ENCODE measurements at regions not wholly inside any gene's neighbourhood (a gene's known extent, or its start where the extent isn't known, plus 50 kb on each side); places are given as distances from the start of the nearest gene placed in this dataset.

- Histone ChIP-seq H3K36me3 (ENCODE audit: control insufficient read depth in 3 of 3, insufficient read depth in 2 of 3, low read depth in 1 of 3, low read length in 3 of 3) (no peaks in the 10 kb centered on the region), H3K27ac (ENCODE audit: low read depth in 1 of 3, low read length in 2 of 3) (peak overlapping the region in 2 of 3 donors; percentile 9 to 76), H3K27me3 (ENCODE audit: control insufficient read depth in 3 of 3, insufficient read depth in 3 of 3, low read length in 3 of 3) (peaks cover 0 to 5% (median 0%) of the 10 kb centered on the region in 3 donors), H3K4me3 (ENCODE audit: low read depth in 1 of 3, low read length in 3 of 3) (peak overlapping the region in 1 of 3 donors; percentile 33), H3K4me1 (ENCODE audit: control insufficient read depth in 3 of 3, insufficient read depth in 2 of 3, low read depth in 1 of 3, low read length in 2 of 3) (no peaks in the 10 kb centered on the region), H3K9me3 (ENCODE audit: control insufficient read depth in 2 of 2, insufficient read depth in 1 of 2, low read depth in 1 of 2, low read length in 1 of 2) (no peaks in the 10 kb centered on the region)
- FAIRE-seq (no peak), DNase-seq (peak in 1 of 2 donors; percentile 8)
- 83 to 91% (median 86%) methylated on average over 8 of the region's 8 CpGs for WGBS, 3 donors
These were observed 200.5 kb upstream of the GAS1 start for GRCh38 chr9:87147839-87148238.

DNA sequence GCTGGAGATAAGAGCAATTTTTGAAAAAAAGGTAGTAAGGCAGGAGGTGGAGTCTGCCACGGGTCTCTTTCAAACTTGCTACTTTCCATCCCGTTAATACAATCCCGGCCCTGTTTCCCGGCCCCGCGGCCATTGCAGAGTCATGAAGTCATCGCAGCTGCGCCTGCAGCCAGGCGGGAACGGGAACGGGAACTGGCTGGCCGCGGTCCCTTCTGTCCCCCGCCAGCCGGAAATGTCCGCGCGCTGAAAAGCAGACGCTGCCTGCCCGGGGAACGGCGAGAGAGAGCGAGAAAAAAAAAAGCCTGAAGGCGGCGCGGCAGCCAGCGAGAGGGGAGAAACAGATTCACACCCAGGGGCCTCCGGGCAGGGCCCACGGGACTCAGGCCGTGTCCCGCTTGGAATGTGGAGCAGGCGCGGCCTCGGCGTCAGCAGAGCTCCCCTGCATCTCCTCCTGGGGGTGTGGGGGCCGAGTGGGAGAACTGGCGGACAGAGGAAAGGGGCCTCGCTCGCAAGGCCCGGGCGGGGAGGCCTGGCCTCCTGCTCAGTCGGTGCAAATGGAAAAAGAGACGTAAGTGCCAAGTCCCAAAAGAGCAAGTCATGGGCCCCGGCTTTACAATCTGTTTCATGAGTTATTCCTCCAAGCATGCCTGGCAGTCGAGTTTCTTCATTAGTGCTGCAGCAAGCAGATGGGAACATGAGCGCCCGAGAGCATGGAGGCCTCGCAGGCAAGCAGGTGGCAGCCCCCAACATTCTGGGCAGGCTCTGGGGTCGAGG is 201.2 kb upstream of the GAS1 start:
- no peak for FAIRE-seq
- peak; percentile 24 to 77 for DNase-seq
- 12 to 14% (median 13%) methylated on average over 45 to 49 of the region's 49 CpGs for WGBS, 3 donors
- Histone ChIP-seq H3K36me3 (ENCODE audit: control insufficient read depth in 3 of 3, insufficient read depth in 2 of 3, low read depth in 1 of 3, low read length in 3 of 3) (no peaks in the 10 kb centered on the region), H3K9me3 (ENCODE audit: control insufficient read depth in 2 of 2, insufficient read depth in 1 of 2, low read depth in 1 of 2, low read length in 1 of 2) (no peaks in the 10 kb centered on the region), H3K27me3 (ENCODE audit: control insufficient read depth in 3 of 3, insufficient read depth in 3 of 3, low read length in 3 of 3) (peaks cover 0 to 5% (median 0%) of the 10 kb centered on the region in 3 donors), H3K27ac (ENCODE audit: low read depth in 1 of 3, low read length in 2 of 3) (peak overlapping the region in 2 of 3 donors; percentile 9 to 76), H3K4me1 (ENCODE audit: control insufficient read depth in 3 of 3, insufficient read depth in 2 of 3, low read depth in 1 of 3, low read length in 2 of 3) (no peaks in the 10 kb centered on the region), H3K4me3 (ENCODE audit: low read depth in 1 of 3, low read length in 3 of 3) (peak overlapping the region in 2 of 3 donors; percentile 30 to 33)

GRCh38 chr9:87149799-87150198 is 202.5 kb upstream of the GAS1 start:
- no peak for FAIRE-seq
- 68 to 94% (median 78%) methylated on average over 4 of the region's 4 CpGs for WGBS, 3 donors
- DNase-seq, result no peak
- H3K27ac ChIP-seq (ENCODE audit: low read depth in 1 of 3, low read length in 2 of 3), result no peak overlapping the region
- H3K4me1 ChIP-seq (ENCODE audit: control insufficient read depth in 3 of 3, insufficient read depth in 2 of 3, low read depth in 1 of 3, low read length in 2 of 3), result no peaks in the 10 kb centered on the region
- H3K4me3 ChIP-seq (ENCODE audit: low read depth in 1 of 3, low read length in 3 of 3), result no peak overlapping the region
- no peaks in the 10 kb centered on the region for H3K36me3 ChIP-seq (ENCODE audit: control insufficient read depth in 3 of 3, insufficient read depth in 2 of 3, low read depth in 1 of 3, low read length in 3 of 3)
- H3K9me3 ChIP-seq (ENCODE audit: control insufficient read depth in 2 of 2, insufficient read depth in 1 of 2, low read depth in 1 of 2, low read length in 1 of 2), result no peaks in the 10 kb centered on the region
- peaks cover 0 to 5% (median 0%) of the 10 kb centered on the region in 3 donors for H3K27me3 ChIP-seq (ENCODE audit: control insufficient read depth in 3 of 3, insufficient read depth in 3 of 3, low read length in 3 of 3)

- Histone ChIP-seq H3K27me3 (ENCODE audit: control insufficient read depth in 3 of 3, insufficient read depth in 3 of 3, low read length in 3 of 3) (peaks cover 0 to 5% (median 0%) of the 10 kb centered on the region in 3 donors), H3K4me3 (ENCODE audit: low read depth in 1 of 3, low read length in 3 of 3) (no peak overlapping the region), H3K27ac (ENCODE audit: low read depth in 1 of 3, low read length in 2 of 3) (no peak overlapping the region), H3K9me3 (ENCODE audit: control insufficient read depth in 2 of 2, insufficient read depth in 1 of 2, low read depth in 1 of 2, low read length in 1 of 2) (peaks cover 0 to 3% of the 10 kb centered on the region in 2 donors), H3K4me1 (ENCODE audit: control insufficient read depth in 3 of 3, insufficient read depth in 2 of 3, low read depth in 1 of 3, low read length in 2 of 3) (no peaks in the 10 kb centered on the region), H3K36me3 (ENCODE audit: control insufficient read depth in 3 of 3, insufficient read depth in 2 of 3, low read depth in 1 of 3, low read length in 3 of 3) (no peaks in the 10 kb centered on the region)
- DNase-seq (no peak), FAIRE-seq (no peak)
- 55 to 65% (median 64%) methylated on average over 8 of the region's 8 CpGs for WGBS, 3 donors
These were observed 204.9 kb upstream of the GAS1 start for GRCh38 chr9:87152256-87152655.

GRCh38 chr9:87156247-87156646 is 208.9 kb upstream of the GAS1 start:
- peaks cover 0 to 2% (median 0%) of the 10 kb centered on the region in 3 donors for H3K27me3 ChIP-seq (ENCODE audit: control insufficient read depth in 3 of 3, insufficient read depth in 3 of 3, low read length in 3 of 3)
- H3K9me3 ChIP-seq (ENCODE audit: control insufficient read depth in 2 of 2, insufficient read depth in 1 of 2, low read depth in 1 of 2, low read length in 1 of 2), result peaks cover 0 to 3% of the 10 kb centered on the region in 2 donors
- no peak overlapping the region for H3K27ac ChIP-seq (ENCODE audit: low read depth in 1 of 3, low read length in 2 of 3)
- 73 to 94% (median 84%) methylated on average over 2 of the region's 2 CpGs for WGBS, 3 donors
- H3K4me3 ChIP-seq (ENCODE audit: low read depth in 1 of 3, low read length in 3 of 3), result no peak overlapping the region
- H3K4me1 ChIP-seq (ENCODE audit: control insufficient read depth in 3 of 3, insufficient read depth in 2 of 3, low read depth in 1 of 3, low read length in 2 of 3), result no peaks in the 10 kb centered on the region
- DNase-seq (no peak), FAIRE-seq (no peak)
- H3K36me3 ChIP-seq (ENCODE audit: control insufficient read depth in 3 of 3, insufficient read depth in 2 of 3, low read depth in 1 of 3, low read length in 3 of 3), result no peaks in the 10 kb centered on the region

GRCh38 chr9:87157366-87158031 is 210.2 kb upstream of the GAS1 start:
- no peak for FAIRE-seq
- DNase-seq, result no peak
- Histone ChIP-seq H3K27ac (ENCODE audit: low read depth in 1 of 3, low read length in 2 of 3) (no peak overlapping the region), H3K9me3 (ENCODE audit: control insufficient read depth in 2 of 2, insufficient read depth in 1 of 2, low read depth in 1 of 2, low read length in 1 of 2) (peaks cover 0 to 3% of the 10 kb centered on the region in 2 donors), H3K36me3 (ENCODE audit: control insufficient read depth in 3 of 3, insufficient read depth in 2 of 3, low read depth in 1 of 3, low read length in 3 of 3) (no peaks in the 10 kb centered on the region), H3K27me3 (ENCODE audit: control insufficient read depth in 3 of 3, insufficient read depth in 3 of 3, low read length in 3 of 3) (peaks cover 0 to 2% (median 0%) of the 10 kb centered on the region in 3 donors), H3K4me1 (ENCODE audit: control insufficient read depth in 3 of 3, insufficient read depth in 2 of 3, low read depth in 1 of 3, low read length in 2 of 3) (no peaks in the 10 kb centered on the region), H3K4me3 (ENCODE audit: low read depth in 1 of 3, low read length in 3 of 3) (no peak overlapping the region)
- 66 to 80% (median 69%) methylated on average over 10 of the region's 10 CpGs for WGBS, 3 donors

GRCh38 chr9:87158765-87159164 is 211.5 kb upstream of the GAS1 start:
- Histone ChIP-seq H3K27ac (ENCODE audit: low read depth in 1 of 3, low read length in 2 of 3) (no peak overlapping the region), H3K9me3 (ENCODE audit: control insufficient read depth in 2 of 2, insufficient read depth in 1 of 2, low read depth in 1 of 2, low read length in 1 of 2) (peaks cover 0 to 3% of the 10 kb centered on the region in 2 donors), H3K36me3 (ENCODE audit: control insufficient read depth in 3 of 3, insufficient read depth in 2 of 3, low read depth in 1 of 3, low read length in 3 of 3) (no peaks in the 10 kb centered on the region), H3K4me1 (ENCODE audit: control insufficient read depth in 3 of 3, insufficient read depth in 2 of 3, low read depth in 1 of 3, low read length in 2 of 3) (no peaks in the 10 kb centered on the region), H3K4me3 (ENCODE audit: low read depth in 1 of 3, low read length in 3 of 3) (no peak overlapping the region), H3K27me3 (ENCODE audit: control insufficient read depth in 3 of 3, insufficient read depth in 3 of 3, low read length in 3 of 3) (peaks cover 0 to 2% (median 0%) of the 10 kb centered on the region in 3 donors)
- DNase-seq (no peak), FAIRE-seq (no peak)
- 77 to 79% (median 79%) methylated on average over 2 of the region's 2 CpGs for WGBS, 3 donors

DNA sequence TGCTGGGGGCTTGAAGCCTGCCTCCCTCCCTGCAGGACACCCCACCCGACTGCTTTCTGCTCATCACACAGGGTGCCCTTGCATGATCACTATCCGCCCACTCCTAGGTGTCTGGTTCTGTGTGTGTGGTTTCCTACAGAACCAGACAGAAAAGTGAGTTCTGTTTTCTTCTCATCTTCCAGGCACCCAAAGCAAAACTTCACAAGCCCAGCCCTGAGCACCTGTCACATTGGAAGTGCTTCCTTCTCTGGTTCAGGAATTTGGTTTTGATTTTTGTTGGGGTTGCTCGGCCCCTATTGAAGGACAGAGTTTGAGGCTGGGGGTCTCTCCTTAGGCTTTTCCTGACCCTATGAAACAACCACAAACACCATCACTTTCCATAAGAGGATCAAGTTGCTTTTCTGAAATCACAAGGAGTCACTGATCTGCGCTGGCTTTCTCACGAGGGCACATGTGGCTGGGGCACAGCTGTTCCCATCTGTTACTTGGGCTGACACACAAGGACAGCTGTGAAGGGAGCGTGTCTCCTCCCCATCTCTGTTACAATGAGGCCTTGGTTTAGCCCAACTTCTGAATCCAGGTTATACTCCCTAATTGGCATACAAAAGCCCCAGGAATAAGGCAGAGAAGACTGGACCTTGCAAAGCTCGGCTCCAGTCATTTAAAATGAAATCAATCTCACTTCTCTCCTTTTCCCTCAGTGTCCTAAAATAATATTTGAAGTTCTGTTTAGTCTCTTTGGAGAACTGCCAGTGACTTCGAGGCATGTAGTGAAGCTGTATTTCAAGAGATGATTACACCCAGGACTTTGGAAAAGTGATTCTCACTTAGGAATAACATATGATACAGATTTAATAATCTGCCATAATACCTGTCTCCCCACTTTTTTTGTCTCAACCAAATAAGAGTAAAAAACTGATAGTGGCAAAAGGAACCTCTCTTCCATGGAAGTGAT is 213.1 kb upstream of the GAS1 start:
- FAIRE-seq (no peak), DNase-seq (no peak)
- H3K9me3 ChIP-seq (ENCODE audit: control insufficient read depth in 2 of 2, insufficient read depth in 1 of 2, low read depth in 1 of 2, low read length in 1 of 2), result no peaks in the 10 kb centered on the region
- no peak overlapping the region for H3K27ac ChIP-seq (ENCODE audit: low read depth in 1 of 3, low read length in 2 of 3)
- 69 to 76% (median 70%) methylated on average over 8 of the region's 8 CpGs for WGBS, 3 donors
- H3K4me1 ChIP-seq (ENCODE audit: control insufficient read depth in 3 of 3, insufficient read depth in 2 of 3, low read depth in 1 of 3, low read length in 2 of 3), result no peaks in the 10 kb centered on the region
- H3K4me3 ChIP-seq (ENCODE audit: low read depth in 1 of 3, low read length in 3 of 3), result no peak overlapping the region
- peaks cover 0 to 2% (median 0%) of the 10 kb centered on the region in 3 donors for H3K27me3 ChIP-seq (ENCODE audit: control insufficient read depth in 3 of 3, insufficient read depth in 3 of 3, low read length in 3 of 3)
- no peaks in the 10 kb centered on the region for H3K36me3 ChIP-seq (ENCODE audit: control insufficient read depth in 3 of 3, insufficient read depth in 2 of 3, low read depth in 1 of 3, low read length in 3 of 3)

Measured in small intestine (tissue), 7 donors.